Endothelial cell (in vitro differentiated cells): ENCODE measurements at regions not wholly inside any gene's neighbourhood (a gene's known extent, or its start where the extent isn't known, plus 50 kb on each side); places are given as distances from the start of the nearest gene placed in this dataset.
A peak's percentile ranks its signal among the peaks of the same experiment; 100 is the strongest.

Source experiments
- DNase-seq: peaks from one replicate; pipeline ENCODE4 v3.0.0; 2021; ENCODE audit warnings: low spot score
- H3K27ac Mint-ChIP-seq: one replicate; pipeline ENCODE4 v1.8.0; 2021; ENCODE audit warnings: mixed read lengths, inconsistent platforms; ENCODE audit not compliant: unreplicated experiment
- H3K27me3 Mint-ChIP-seq: one replicate; pipeline ENCODE4 v1.8.0; 2021; ENCODE audit warnings: mild to moderate bottlenecking, moderate library complexity, mixed read lengths, inconsistent platforms; ENCODE audit not compliant: unreplicated experiment
- H3K36me3 Mint-ChIP-seq: one replicate; pipeline ENCODE4 v1.8.0; 2021; ENCODE audit warnings: mild to moderate bottlenecking, low read depth, mixed read lengths, inconsistent platforms; ENCODE audit not compliant: unreplicated experiment
- H3K4me1 Mint-ChIP-seq: one replicate; pipeline ENCODE4 v1.8.0; 2021; ENCODE audit warnings: mild to moderate bottlenecking, mixed read lengths, inconsistent platforms; ENCODE audit not compliant: unreplicated experiment
- H3K4me3 Mint-ChIP-seq: one replicate; pipeline ENCODE4 v1.8.0; 2021; ENCODE audit warnings: mild to moderate bottlenecking, mixed read lengths, inconsistent platforms; ENCODE audit not compliant: unreplicated experiment
- H3K9me3 Mint-ChIP-seq: one replicate; pipeline ENCODE4 v1.8.0; 2021; ENCODE audit warnings: mixed read lengths, inconsistent platforms; ENCODE audit not compliant: unreplicated experiment
- TF ChIP-seq, protein P1 (sequence below): fragments of 200-600 bp; sonication (generic); IDR thresholded peaks from one replicate; pipeline ENCODE4 v1.5.0; 2021; ENCODE audit warnings: antibody characterized with exemption; ENCODE audit not compliant: unreplicated experiment

DNA sequence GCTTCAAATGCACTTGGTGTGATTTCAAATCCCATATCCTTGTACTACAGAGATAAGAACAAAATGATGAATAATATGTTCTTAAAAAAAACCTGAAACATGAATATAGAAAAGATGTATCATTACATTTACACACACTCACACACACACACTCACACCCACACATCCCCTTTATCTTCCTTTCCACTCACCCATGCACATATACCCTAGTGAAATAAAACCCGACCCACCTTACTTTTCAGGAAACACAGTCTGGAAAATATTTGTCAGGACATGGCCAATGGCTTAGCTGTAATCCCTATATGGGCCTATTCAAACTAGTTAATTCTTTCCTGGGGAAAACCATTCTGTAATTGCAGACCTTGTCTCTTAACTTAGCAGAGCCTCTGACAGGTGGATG, 60.8 kb upstream of the EDN1 start:
- peaks cover 3% of the 10 kb centered on the region for H3K4me1 Mint-ChIP-seq
- no peak overlapping the region for H3K27ac Mint-ChIP-seq
- no peaks in the 10 kb centered on the region for H3K9me3 Mint-ChIP-seq
- H3K4me3 Mint-ChIP-seq, result no peak overlapping the region
- TF ChIP-seq, protein P1, sequence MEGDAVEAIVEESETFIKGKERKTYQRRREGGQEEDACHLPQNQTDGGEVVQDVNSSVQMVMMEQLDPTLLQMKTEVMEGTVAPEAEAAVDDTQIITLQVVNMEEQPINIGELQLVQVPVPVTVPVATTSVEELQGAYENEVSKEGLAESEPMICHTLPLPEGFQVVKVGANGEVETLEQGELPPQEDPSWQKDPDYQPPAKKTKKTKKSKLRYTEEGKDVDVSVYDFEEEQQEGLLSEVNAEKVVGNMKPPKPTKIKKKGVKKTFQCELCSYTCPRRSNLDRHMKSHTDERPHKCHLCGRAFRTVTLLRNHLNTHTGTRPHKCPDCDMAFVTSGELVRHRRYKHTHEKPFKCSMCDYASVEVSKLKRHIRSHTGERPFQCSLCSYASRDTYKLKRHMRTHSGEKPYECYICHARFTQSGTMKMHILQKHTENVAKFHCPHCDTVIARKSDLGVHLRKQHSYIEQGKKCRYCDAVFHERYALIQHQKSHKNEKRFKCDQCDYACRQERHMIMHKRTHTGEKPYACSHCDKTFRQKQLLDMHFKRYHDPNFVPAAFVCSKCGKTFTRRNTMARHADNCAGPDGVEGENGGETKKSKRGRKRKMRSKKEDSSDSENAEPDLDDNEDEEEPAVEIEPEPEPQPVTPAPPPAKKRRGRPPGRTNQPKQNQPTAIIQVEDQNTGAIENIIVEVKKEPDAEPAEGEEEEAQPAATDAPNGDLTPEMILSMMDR, result no peak
- H3K27me3 Mint-ChIP-seq, result peaks cover 2% of the 10 kb centered on the region
- H3K36me3 Mint-ChIP-seq, result no peaks in the 10 kb centered on the region
- no peak for DNase-seq

DNA sequence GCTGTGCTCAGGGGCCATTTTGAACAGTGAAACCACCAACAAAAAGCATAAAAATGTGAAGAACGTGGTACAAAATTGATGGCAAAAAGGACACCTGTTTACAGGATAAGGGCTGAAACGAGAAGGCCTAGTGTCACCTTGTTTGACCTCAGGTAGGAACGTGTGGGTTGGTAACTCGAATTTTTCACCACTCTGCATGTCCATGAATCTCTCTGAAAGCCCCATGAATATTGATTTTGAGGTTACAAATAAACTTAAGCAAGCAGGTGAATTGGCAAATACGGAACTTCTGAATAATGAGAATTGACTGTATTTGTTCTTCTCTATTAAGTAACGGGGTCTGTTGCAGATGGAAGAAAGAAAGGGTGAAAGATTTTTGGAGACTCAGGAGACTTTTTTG, 59.6 kb upstream of the EDN1 start:
- TF ChIP-seq, protein P1, result no peak
- no peak for DNase-seq
- no peaks in the 10 kb centered on the region for H3K36me3 Mint-ChIP-seq
- H3K27ac Mint-ChIP-seq, result no peak overlapping the region
- peaks cover 2% of the 10 kb centered on the region for H3K27me3 Mint-ChIP-seq
- H3K4me3 Mint-ChIP-seq, result no peak overlapping the region
- peaks cover 15% of the 10 kb centered on the region for H3K4me1 Mint-ChIP-seq
- no peaks in the 10 kb centered on the region for H3K9me3 Mint-ChIP-seq

DNA sequence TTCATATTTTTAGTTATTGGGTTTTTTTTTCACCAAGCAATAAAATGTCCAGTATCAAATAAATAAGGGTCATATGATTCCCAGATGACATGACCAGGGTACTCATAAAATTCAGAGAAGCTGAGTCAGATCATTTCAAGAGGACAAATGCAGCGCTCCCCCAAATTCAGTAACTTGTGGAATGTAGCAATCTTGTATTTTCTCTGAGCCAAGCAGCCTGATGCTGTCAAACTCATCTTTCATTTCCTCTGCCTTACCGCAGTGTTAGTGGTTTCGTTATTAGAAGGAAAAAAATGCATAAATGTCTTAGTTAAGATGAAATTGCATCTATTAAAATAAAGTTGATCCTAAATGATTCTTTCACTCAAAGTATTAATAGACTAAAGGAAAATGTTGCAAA, 57.8 kb upstream of the EDN1 start:
- no peak for DNase-seq
- Mint-ChIP-seq H3K27ac (no peak overlapping the region), H3K4me1 (peaks cover 15% of the 10 kb centered on the region), H3K9me3 (no peaks in the 10 kb centered on the region), H3K4me3 (no peak overlapping the region), H3K27me3 (no peaks in the 10 kb centered on the region), H3K36me3 (no peaks in the 10 kb centered on the region)
- TF ChIP-seq, protein P1, result no peak

DNA sequence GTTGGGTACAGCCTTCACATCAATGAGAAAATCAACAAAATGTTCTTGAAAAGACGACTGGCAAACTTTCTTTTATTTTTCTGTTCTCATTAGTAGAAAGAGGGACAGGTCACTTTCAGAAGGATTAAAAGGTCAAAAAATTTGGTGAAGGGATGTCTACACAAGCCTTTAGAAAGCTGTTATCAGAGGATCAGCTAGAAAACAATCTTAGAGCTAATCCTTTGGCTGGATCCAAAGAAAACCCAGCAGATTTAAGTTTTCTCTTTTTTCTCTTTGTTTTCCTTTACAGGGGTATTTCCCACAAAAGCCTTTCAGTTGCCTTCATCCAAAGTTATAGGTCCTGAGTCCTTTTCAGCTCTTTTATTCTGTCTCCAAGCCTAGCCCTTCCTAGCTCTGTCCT, 57.3 kb upstream of the EDN1 start:
- no peaks in the 10 kb centered on the region for H3K9me3 Mint-ChIP-seq
- peaks cover 15% of the 10 kb centered on the region for H3K4me1 Mint-ChIP-seq
- H3K27ac Mint-ChIP-seq, result no peak overlapping the region
- no peaks in the 10 kb centered on the region for H3K27me3 Mint-ChIP-seq
- DNase-seq, result no peak
- H3K36me3 Mint-ChIP-seq, result no peaks in the 10 kb centered on the region
- no peak overlapping the region for H3K4me3 Mint-ChIP-seq
- TF ChIP-seq, protein P1, result no peak

DNA sequence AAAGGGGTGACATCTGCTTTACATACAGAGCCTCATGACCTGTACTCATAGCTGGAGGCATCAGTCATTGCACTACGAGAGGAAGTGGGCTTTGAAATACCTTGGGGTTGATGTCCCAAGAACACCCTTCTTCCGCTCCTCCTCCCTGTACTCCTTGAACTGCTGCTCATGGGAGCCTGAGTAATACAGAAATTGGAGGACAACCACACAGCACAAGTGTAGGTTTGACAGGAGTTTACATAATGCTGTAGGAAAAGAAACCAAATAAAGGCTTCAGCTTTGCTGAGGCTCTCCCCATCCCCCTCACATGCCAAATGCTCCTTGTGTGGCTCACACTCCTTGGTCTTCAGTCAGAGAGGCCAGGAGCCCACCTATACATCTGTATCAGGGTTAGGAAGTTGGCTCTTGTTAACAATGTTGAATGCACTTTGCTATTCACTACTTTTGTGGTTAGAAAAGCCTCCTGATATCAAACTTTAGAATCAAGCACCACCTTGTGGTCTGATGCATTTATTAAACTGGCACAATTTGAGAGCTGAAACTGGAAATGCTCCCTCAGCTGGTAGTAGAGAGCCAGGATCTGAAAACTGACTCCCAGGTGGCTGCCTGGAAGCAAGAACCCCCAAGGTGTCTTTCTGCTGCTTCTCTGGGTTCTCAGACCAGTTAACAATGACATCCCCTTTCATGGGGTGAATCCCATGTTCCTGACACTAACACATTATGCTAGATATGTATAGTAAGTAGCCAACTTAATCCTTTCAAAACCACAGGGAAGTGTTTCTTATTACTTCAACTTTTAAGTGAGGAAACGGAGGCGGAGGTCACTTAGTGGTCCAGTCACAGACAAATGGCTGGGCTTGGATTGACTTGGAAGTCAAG, 56.2 kb upstream of the EDN1 start:
- Mint-ChIP-seq H3K4me1 (peaks cover 15% of the 10 kb centered on the region), H3K27me3 (no peaks in the 10 kb centered on the region), H3K27ac (no peak overlapping the region), H3K4me3 (no peak overlapping the region), H3K36me3 (no peaks in the 10 kb centered on the region), H3K9me3 (no peaks in the 10 kb centered on the region)
- peak; percentile 12 for DNase-seq
- TF ChIP-seq, protein P1, result peak; percentile 46
